ENCODE measurements at regions not wholly inside any gene's neighbourhood (a gene's known extent, or its start where the extent isn't known, plus 50 kb on each side); places are given as distances from the start of the nearest gene placed in this dataset.

DNA sequence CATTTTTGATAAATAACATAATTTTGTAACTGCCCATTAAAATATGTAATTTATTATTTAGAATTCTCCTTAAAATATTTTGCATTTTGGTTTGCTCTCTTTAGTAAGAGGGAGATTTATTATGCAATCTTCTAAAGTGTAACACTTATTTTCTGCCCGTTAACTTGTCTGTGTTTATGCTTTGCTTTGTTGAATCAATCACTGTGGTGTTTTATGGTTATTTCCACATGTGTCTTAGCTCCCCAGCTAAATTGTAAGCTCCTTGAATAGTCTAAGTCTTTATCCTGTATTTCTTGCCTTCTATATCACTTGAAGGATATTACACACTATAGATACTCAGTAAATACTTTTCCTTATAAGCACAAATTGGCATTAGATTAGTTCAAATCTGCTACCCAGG, 166.6 kb upstream of the SPRED2 start:
- TF ChIP-seq, protein P1, sequence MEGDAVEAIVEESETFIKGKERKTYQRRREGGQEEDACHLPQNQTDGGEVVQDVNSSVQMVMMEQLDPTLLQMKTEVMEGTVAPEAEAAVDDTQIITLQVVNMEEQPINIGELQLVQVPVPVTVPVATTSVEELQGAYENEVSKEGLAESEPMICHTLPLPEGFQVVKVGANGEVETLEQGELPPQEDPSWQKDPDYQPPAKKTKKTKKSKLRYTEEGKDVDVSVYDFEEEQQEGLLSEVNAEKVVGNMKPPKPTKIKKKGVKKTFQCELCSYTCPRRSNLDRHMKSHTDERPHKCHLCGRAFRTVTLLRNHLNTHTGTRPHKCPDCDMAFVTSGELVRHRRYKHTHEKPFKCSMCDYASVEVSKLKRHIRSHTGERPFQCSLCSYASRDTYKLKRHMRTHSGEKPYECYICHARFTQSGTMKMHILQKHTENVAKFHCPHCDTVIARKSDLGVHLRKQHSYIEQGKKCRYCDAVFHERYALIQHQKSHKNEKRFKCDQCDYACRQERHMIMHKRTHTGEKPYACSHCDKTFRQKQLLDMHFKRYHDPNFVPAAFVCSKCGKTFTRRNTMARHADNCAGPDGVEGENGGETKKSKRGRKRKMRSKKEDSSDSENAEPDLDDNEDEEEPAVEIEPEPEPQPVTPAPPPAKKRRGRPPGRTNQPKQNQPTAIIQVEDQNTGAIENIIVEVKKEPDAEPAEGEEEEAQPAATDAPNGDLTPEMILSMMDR (IDR thresholded peaks at IDR 0.05; ENCODE audit: control extremely low read depth, extremely low read depth, low read depth, missing control alignments): no peak
- no peak for DNase-seq (ENCODE audit: extremely low spot score)
- ChIA-PET CTCF (no interaction called here), POLR2A (no interaction called here)

DNA sequence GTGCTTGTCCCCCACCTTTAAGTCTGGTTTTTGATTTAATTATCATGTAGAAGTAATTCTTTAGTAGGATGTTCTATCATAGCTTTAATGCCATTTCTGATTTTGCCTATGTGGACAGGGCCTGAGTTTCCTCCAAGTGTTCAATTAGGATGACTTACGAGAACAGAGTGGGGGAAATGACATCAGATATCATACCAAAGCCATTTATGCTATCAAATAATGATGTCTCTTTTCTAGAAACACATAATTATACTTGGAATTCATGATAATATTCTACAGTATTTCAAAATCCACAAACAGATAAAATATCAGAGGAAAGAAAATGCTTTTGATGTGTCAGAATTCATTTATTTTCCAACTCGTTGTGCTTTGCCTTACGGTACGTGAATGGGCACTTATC, 165.9 kb upstream of the SPRED2 start:
- TF ChIP-seq, protein P1 (IDR thresholded peaks at IDR 0.05; ENCODE audit: control extremely low read depth, extremely low read depth, low read depth, missing control alignments): no peak
- CTCF ChIA-PET: no interaction called here

DNA sequence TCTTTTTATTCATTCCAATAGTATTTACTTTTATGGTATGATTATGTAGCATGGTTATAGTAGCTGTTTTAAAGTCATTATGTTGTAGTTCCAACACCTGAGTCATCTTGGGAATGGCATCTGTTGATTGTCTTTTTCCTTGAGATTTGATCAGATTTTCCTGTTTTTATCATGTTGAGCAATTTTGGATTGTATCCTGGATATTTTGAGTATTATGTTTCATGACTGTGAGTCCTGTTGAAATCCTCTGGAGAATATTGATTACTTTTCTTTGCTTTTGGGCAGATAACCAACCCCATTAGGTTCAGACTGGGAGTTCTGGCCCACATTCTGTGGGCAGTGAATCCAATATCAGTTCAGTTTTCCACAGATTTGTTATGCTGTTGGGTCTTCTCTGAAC, 163.2 kb upstream of the SPRED2 start:
- no peak for DNase-seq (ENCODE audit: extremely low spot score)
- ChIA-PET POLR2A (no interaction called here), CTCF (no interaction called here)
- TF ChIP-seq, protein P1 (IDR thresholded peaks at IDR 0.05; ENCODE audit: control extremely low read depth, extremely low read depth, low read depth, missing control alignments): no peak

More for the DNA sequence above, 165.9 kb upstream of the SPRED2 start:
- no peak for DNase-seq (ENCODE audit: extremely low spot score)
- POLR2A ChIA-PET: no interaction called here

DNA sequence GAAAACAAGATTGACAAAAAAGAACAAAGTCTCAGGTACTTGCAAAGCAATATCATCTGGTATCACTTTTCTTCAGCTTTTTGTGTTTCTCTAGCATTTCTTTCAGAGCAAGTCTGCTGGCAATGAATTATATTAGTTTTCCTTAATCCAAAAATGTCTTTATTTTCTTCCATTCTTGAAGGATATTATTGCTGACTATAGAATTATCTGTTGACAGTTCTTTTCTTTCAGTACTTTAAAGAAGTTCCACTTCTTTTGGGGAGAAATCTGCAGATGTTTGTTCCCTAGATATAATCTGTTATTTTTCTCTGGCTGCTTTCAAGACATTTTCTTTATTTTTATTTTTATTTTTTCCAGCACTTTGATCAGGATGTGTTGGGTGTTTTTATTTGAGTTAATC, 161.8 kb upstream of the SPRED2 start:
- no peak for DNase-seq (ENCODE audit: extremely low spot score)
- TF ChIP-seq, protein P1 (IDR thresholded peaks at IDR 0.05; ENCODE audit: control extremely low read depth, extremely low read depth, low read depth, missing control alignments): no peak
- POLR2A ChIA-PET: no interaction called here
- CTCF ChIA-PET: interaction anchor here (1.0 kb wide), 1 partner anchor 27 kb away, joined by 3 read pairs; no protein-coding TSS in a partner anchor

DNA sequence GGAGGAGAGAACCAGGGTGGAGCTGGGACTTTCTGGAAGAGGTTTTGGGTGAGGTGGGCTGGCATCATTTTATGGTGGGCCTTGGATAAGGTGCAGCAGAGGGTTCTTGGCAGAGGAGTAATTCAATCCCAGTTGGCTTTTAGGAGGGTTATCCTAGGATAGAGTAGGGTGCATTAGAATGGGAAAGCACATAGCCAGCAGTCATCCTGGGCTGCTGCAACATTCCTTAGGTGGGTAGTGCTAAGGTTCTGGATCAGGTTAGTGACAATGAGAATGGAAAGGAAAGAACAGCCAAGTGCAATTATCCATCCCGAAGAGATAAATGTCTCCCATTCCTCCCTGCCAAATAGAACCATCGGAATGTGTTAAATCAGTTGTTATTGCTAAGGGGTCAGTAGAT, 157.3 kb upstream of the SPRED2 start:
- no peak for DNase-seq (ENCODE audit: extremely low spot score)
- ChIA-PET CTCF (no interaction called here), POLR2A (no interaction called here)
- TF ChIP-seq, protein P1 (IDR thresholded peaks at IDR 0.05; ENCODE audit: control extremely low read depth, extremely low read depth, low read depth, missing control alignments): no peak

DNA sequence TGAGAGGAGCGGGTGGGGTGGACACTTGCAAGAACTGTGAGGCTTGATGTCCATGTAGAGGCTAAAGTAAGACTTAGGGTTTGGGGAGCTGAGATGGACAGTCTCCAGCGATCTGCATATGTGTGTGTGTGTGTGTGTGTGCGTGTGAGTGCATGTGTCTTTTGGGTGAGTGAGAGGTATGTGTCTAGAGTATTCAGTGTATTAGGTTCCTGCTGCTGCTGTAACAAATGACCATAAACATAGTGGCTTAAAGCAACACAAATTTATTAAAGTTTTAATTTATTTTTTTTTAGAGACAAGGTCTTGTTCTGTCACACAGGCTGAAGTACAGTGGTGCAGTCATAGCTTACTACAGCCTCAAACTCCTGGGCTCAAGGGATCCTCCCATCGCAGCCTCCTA, 155.4 kb upstream of the SPRED2 start:
- no peak for DNase-seq (ENCODE audit: extremely low spot score)
- TF ChIP-seq, protein P1 (IDR thresholded peaks at IDR 0.05; ENCODE audit: control extremely low read depth, extremely low read depth, low read depth, missing control alignments): no peak
- ChIA-PET CTCF (interaction anchor here (1.2 kb wide), 2 partner anchors 12 to 14 kb away, joined by 3 to 4 read pairs; no protein-coding TSS in a partner anchor), POLR2A (no interaction called here)

DNA sequence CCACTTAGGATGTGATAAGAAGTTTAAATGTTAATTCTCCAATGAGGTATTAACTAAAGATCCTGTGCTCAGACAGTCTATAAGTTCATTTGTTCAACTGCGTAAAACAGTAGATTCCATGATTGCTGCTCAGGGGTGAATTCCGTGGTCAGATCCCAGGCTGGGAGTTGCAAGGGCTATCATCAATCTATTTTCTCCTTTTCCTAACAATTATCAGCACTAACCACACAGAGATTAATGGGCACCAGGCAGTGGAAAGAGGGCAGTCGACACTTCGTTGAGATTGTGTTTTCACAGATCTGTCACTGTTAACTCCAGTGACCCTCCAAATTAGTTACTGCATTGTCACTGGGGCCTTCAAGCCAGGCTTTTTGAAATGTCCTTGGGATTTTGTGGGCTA, 154.1 kb upstream of the SPRED2 start:
- ChIA-PET POLR2A (no interaction called here), CTCF (interaction anchor here (1.2 kb wide), 1 partner anchor 11 kb away, joined by 4 read pairs; no protein-coding TSS in a partner anchor)
- TF ChIP-seq, protein P1 (IDR thresholded peaks at IDR 0.05; ENCODE audit: control extremely low read depth, extremely low read depth, low read depth, missing control alignments): no peak
- no peak for DNase-seq (ENCODE audit: extremely low spot score)

Measured in GM10248 (cell line).